ENCODE measurements at regions not wholly inside any gene's neighbourhood (a gene's known extent, or its start where the extent isn't known, plus 50 kb on each side); places are given as distances from the start of the nearest gene placed in this dataset.

GRCh38 chr7:108659867-108660266 is 90.2 kb downstream of the DNAJB9 start:
- no peak for TF ChIP-seq CTCF (IDR thresholded peaks at IDR 0.05 in 4 of 5, conservative IDR thresholded peaks at IDR 0.05 in 1 of 5)
- no peak for TF ChIP-seq POLR2A (IDR thresholded peaks at IDR 0.05)
- DNase-seq (no peak), ATAC-seq (no peak)
- in situ Hi-C loops (cut with MboI; ENCODE audit: low sequenced_read_pairs in 4 of 4), result no loop called here
- Histone ChIP-seq H3K27ac (no peak overlapping the region), H3K9me3 (no peaks in the 10 kb centered on the region), H3K4me1 (no peaks in the 10 kb centered on the region), H3K36me3 (no peaks in the 10 kb centered on the region), H3K27me3 (no peaks in the 10 kb centered on the region), H3K4me3 (no peak overlapping the region)
- intact Hi-C loops (cut with DNase I; ENCODE audit: low total_unique reads), result no loop called here

- no peak overlapping the region for H3K27ac ChIP-seq
- no peaks in the 10 kb centered on the region for H3K9me3 ChIP-seq
- no peak for TF ChIP-seq POLR2A (IDR thresholded peaks at IDR 0.05)
- no peak for TF ChIP-seq CTCF (IDR thresholded peaks at IDR 0.05 in 4 of 5, conservative IDR thresholded peaks at IDR 0.05 in 1 of 5)
- H3K27me3 ChIP-seq, result no peaks in the 10 kb centered on the region
- in situ Hi-C loops (cut with MboI; ENCODE audit: low sequenced_read_pairs in 4 of 4), result no loop called here
- ATAC-seq (no peak), DNase-seq (no peak)
- H3K4me1 ChIP-seq, result no peaks in the 10 kb centered on the region
- intact Hi-C loops (cut with DNase I; ENCODE audit: low total_unique reads), result no loop called here
- H3K36me3 ChIP-seq, result no peaks in the 10 kb centered on the region
- H3K4me3 ChIP-seq, result no peak overlapping the region
Observed at GRCh38 chr7:108660465-108660864, 90.8 kb downstream of the DNAJB9 start.

GRCh38 chr7:108662783-108663362 is 93.2 kb downstream of the DNAJB9 start:
- Histone ChIP-seq H3K36me3 (no peaks in the 10 kb centered on the region), H3K27me3 (no peaks in the 10 kb centered on the region), H3K4me3 (no peak overlapping the region), H3K4me1 (no peaks in the 10 kb centered on the region), H3K9me3 (no peaks in the 10 kb centered on the region), H3K27ac (no peak overlapping the region)
- in situ Hi-C loops (cut with MboI; ENCODE audit: low sequenced_read_pairs in 4 of 4), result no loop called here
- TF ChIP-seq CTCF (IDR thresholded peaks at IDR 0.05 in 4 of 5, conservative IDR thresholded peaks at IDR 0.05 in 1 of 5), result no peak
- TF ChIP-seq POLR2A (IDR thresholded peaks at IDR 0.05), result no peak
- intact Hi-C loops (cut with DNase I; ENCODE audit: low total_unique reads), result no loop called here
- no peak for ATAC-seq
- no peak for DNase-seq

- in situ Hi-C loops (cut with MboI; ENCODE audit: low sequenced_read_pairs in 4 of 4), result no loop called here
Observed at GRCh38 chr7:108663701-108664100, 94.0 kb downstream of the DNAJB9 start.

More at GRCh38 chr7:108663701-108664100, 94.0 kb downstream of the DNAJB9 start:
- H3K27me3 ChIP-seq, result no peaks in the 10 kb centered on the region
- H3K4me3 ChIP-seq, result no peak overlapping the region
- no peak overlapping the region for H3K27ac ChIP-seq
- no peaks in the 10 kb centered on the region for H3K9me3 ChIP-seq
- H3K4me1 ChIP-seq, result no peaks in the 10 kb centered on the region
- TF ChIP-seq POLR2A (IDR thresholded peaks at IDR 0.05), result no peak
- TF ChIP-seq CTCF (IDR thresholded peaks at IDR 0.05 in 4 of 5, conservative IDR thresholded peaks at IDR 0.05 in 1 of 5), result no peak
- no peak for ATAC-seq
- intact Hi-C loops (cut with DNase I; ENCODE audit: low total_unique reads), result no loop called here
- H3K36me3 ChIP-seq, result no peaks in the 10 kb centered on the region
- no peak for DNase-seq
